Neural cell (in vitro differentiated cells): ENCODE measurements at regions not wholly inside any gene's neighbourhood (a gene's known extent, or its start where the extent isn't known, plus 50 kb on each side); places are given as distances from the start of the nearest gene placed in this dataset.

Source experiments
- H2AFZ ChIP-seq: fragments of 200-600, 300-800 bp; sonication (generic), shearing (Covaris generic); 2 replicates; pipeline ENCODE4 v1.6.0; 2014; ENCODE audit warnings: low read depth, mild to moderate bottlenecking, antibody characterized with exemption, low read length, moderate library complexity
- H3F3A ChIP-seq: fragments of 200-600 bp; shearing (Covaris generic); 2 replicates; pipeline ENCODE4 v1.6.1; 2016; ENCODE audit warnings: mild to moderate bottlenecking, moderate library complexity, mixed read lengths, antibody characterized with exemption, low read length; ENCODE audit not compliant: insufficient read depth, poor library complexity, severe bottlenecking
- H3K27ac ChIP-seq: fragments of 200-600, 300-800 bp; sonication (generic), shearing (Covaris generic); 2 replicates; pipeline ENCODE4 v1.5.1; 2014; ENCODE audit warnings: mild to moderate bottlenecking, low read length, moderate library complexity
- H3K27me3 ChIP-seq: fragments of 300-800, 200-600 bp; sonication (generic), shearing (Covaris generic); 2 replicates; pipeline ENCODE4 v1.6.0; 2014; ENCODE audit warnings: mild to moderate bottlenecking, low read depth, low read length, moderate library complexity; ENCODE audit not compliant: insufficient read depth
- H3K36me3 ChIP-seq: fragments of 300-800, 200-600 bp; sonication (generic), shearing (Covaris generic); 2 replicates; pipeline ENCODE4 v1.5.1; 2014; ENCODE audit warnings: mild to moderate bottlenecking, antibody characterized with exemption, low read length, moderate library complexity; ENCODE audit not compliant: insufficient read depth
- H3K4me2 ChIP-seq: fragments of 300-800, 200-600 bp; sonication (generic), shearing (Covaris generic); 2 replicates; pipeline ENCODE4 v1.6.0; 2014; ENCODE audit warnings: mild to moderate bottlenecking, low read length
- H3K4me3 ChIP-seq: fragments of 300-800, 200-600 bp; sonication (generic), shearing (Covaris generic); 2 replicates; pipeline ENCODE4 v1.5.1; 2014; ENCODE audit warnings: mild to moderate bottlenecking, low read length, moderate library complexity
- H3K79me2 ChIP-seq: fragments of 200-600 bp; shearing (Covaris generic); replicated peaks from 2 replicates; pipeline ENCODE4 v1.6.0; 2014; ENCODE audit warnings: mild to moderate bottlenecking, low read length, moderate library complexity; ENCODE audit not compliant: insufficient read depth
- H3K9ac ChIP-seq: fragments of 300-800, 200-600 bp; sonication (generic), shearing (Covaris generic); 2 replicates; pipeline ENCODE4 v1.6.1; 2016; ENCODE audit warnings: mild to moderate bottlenecking, low read length, mixed read lengths
- H3K9me2 ChIP-seq: fragments of 200-600 bp; shearing (Covaris generic); 2 replicates; pipeline ENCODE4 v1.6.1; 2016; ENCODE audit warnings: mild to moderate bottlenecking, low read length, mixed read lengths; ENCODE audit not compliant: insufficient read depth
- H3K9me3 ChIP-seq: fragments of 200-600, 300-800 bp; sonication (generic), shearing (Covaris generic); 2 replicates; pipeline ENCODE4 v1.6.1; 2016; ENCODE audit warnings: mild to moderate bottlenecking, mixed run types, low read length, moderate library complexity, mixed read lengths
- H4K20me1 ChIP-seq: fragments of 200-600 bp; shearing (Covaris generic); 2 replicates; pipeline ENCODE4 v1.6.1; 2016; ENCODE audit warnings: mild to moderate bottlenecking, mixed run types; ENCODE audit not compliant: insufficient read depth
- EP300 ChIP-seq: fragments of 450-650 bp; conservative IDR thresholded peaks from 2 replicates; pipeline ENCODE4 v1.6.1; 2014; ENCODE audit warnings: antibody characterized with exemption, mild to moderate bottlenecking, moderate library complexity; ENCODE audit not compliant: poor library complexity, severe bottlenecking
- EZH2 ChIP-seq: fragments of 200-600, 300-800 bp; shearing (Covaris generic), sonication (generic); IDR thresholded peaks from 2 replicates; pipeline ENCODE4 v1.6.1; 2014; ENCODE audit warnings: antibody characterized with exemption, low read length, borderline replicate concordance, mild to moderate bottlenecking; ENCODE audit not compliant: insufficient read depth, poor library complexity, severe bottlenecking
- MXI1 ChIP-seq: fragments of 450-650 bp; conservative IDR thresholded peaks from 2 replicates; pipeline ENCODE4 v1.6.1; 2014; ENCODE audit warnings: antibody characterized with exemption, mild to moderate bottlenecking; ENCODE audit not compliant: poor library complexity, severe bottlenecking
- POLR2AphosphoS5 ChIP-seq: IDR thresholded peaks from 2 replicates; pipeline ENCODE4 v1.6.1; 2012
- RAD21 ChIP-seq: fragments of 450-650 bp; conservative IDR thresholded peaks from 2 replicates; pipeline ENCODE4 v1.6.1; 2014; ENCODE audit warnings: antibody characterized with exemption, mild to moderate bottlenecking, moderate library complexity
- SMC3 ChIP-seq: fragments of 450-650 bp; conservative IDR thresholded peaks from 2 replicates; pipeline ENCODE4 v1.6.1; 2014; ENCODE audit warnings: antibody characterized with exemption, mild to moderate bottlenecking, moderate library complexity; ENCODE audit not compliant: poor library complexity
- TAF1 ChIP-seq: IDR thresholded peaks from 2 replicates; pipeline ENCODE4 v1.6.1; 2012; ENCODE audit warnings: low read depth
- TF ChIP-seq, protein P1 (sequence below): fragments of 450-650 bp; IDR thresholded peaks from 2 replicates; pipeline ENCODE4 v1.5.1; 2014; ENCODE audit warnings: antibody characterized with exemption, mild to moderate bottlenecking, moderate library complexity; ENCODE audit not compliant: poor library complexity, severe bottlenecking
- TF ChIP-seq, protein P2 (sequence below): IDR thresholded peaks from 2 replicates; pipeline ENCODE4 v1.6.1; 2012; ENCODE audit warnings: borderline replicate concordance

DNA sequence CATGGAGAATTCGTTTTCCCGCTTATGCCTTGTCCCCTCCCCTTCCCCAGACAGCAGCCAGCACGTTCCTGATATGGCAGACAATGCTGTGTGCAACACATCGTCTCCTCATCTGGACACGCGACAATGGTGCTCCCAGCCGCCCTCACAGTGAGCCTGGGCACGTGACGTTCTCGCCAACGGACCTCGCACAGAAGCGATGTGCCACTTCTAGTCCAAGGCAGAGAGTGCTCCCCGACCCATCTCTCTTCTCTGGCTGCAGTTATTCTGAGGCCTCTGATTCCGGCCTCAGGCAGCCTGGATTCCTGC, 505.4 kb downstream of the EIPR1 start:
- H3K36me3 ChIP-seq: no peaks in the 10 kb centered on the region
- no peak overlapping the region for H3K27ac ChIP-seq
- H3F3A ChIP-seq: no peaks in the 10 kb centered on the region
- no peaks in the 10 kb centered on the region for H3K27me3 ChIP-seq
- H3K4me3 ChIP-seq: no peak overlapping the region
- H3K4me2 ChIP-seq: no peak overlapping the region
- no peaks in the 10 kb centered on the region for H4K20me1 ChIP-seq
- no peak overlapping the region for H2AFZ ChIP-seq
- H3K79me2 ChIP-seq: no peaks in the 10 kb centered on the region
- no peak overlapping the region for H3K9ac ChIP-seq
- no peak for TF ChIP-seq SMC3
- TF ChIP-seq RAD21: no peak
- no peak for TF ChIP-seq EZH2
- H3K9me2 ChIP-seq: no peaks in the 10 kb centered on the region
- H3K9me3 ChIP-seq: no peaks in the 10 kb centered on the region

DNA sequence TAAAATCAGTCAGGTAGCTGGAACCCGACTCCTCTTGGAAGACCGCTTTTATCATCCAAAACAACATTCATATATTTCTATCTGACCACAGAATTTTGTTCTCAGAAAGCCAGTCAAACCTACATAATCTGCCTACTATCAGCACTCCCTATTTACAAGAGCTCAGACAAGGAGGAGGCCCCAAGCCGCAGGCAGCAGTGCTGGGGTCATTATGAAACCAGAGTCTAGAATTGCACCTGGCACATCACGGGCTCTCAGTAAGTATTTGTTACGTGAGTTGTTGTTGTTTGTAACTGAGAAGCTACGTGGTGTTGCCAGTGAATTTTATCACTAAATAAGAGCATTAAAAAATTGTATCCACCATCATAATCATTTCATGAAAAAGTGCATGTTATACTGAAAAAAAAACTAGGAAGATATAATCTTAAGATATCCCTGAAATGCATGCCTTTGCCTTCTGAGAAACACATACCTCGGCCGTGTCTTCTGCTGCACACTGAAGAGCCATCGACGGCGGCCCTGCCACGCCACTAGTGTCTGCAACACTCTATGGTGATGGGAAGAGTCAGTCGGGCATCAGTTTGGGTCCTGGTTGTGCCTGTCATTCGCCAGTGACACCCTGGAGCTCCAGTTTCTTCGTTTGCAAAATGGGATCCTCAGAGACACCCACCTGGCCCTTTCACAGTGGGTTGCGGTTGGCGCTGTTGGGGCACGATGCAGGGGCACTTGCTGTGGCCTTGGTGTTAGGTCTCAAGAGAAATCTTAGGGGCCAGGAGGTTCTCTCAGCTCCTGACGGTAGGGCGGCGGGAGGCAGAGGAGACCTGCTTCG, 505.9 kb downstream of the EIPR1 start:
- Histone ChIP-seq H2AFZ (no peak overlapping the region), H3K36me3 (no peaks in the 10 kb centered on the region), H3K4me2 (no peak overlapping the region), H3K4me3 (no peak overlapping the region), H3K9me3 (no peaks in the 10 kb centered on the region), H3K27ac (no peak overlapping the region), H3K79me2 (no peaks in the 10 kb centered on the region), H3F3A (no peaks in the 10 kb centered on the region), H4K20me1 (no peaks in the 10 kb centered on the region), H3K27me3 (no peaks in the 10 kb centered on the region), H3K9me2 (no peaks in the 10 kb centered on the region), H3K9ac (no peak overlapping the region)
- TF ChIP-seq EP300 (no peak), TAF1 (no peak), RAD21 (no peak), MXI1 (no peak), EZH2 (no peak), SMC3 (no peak), POLR2AphosphoS5 (no peak)
- TF ChIP-seq, protein P1, sequence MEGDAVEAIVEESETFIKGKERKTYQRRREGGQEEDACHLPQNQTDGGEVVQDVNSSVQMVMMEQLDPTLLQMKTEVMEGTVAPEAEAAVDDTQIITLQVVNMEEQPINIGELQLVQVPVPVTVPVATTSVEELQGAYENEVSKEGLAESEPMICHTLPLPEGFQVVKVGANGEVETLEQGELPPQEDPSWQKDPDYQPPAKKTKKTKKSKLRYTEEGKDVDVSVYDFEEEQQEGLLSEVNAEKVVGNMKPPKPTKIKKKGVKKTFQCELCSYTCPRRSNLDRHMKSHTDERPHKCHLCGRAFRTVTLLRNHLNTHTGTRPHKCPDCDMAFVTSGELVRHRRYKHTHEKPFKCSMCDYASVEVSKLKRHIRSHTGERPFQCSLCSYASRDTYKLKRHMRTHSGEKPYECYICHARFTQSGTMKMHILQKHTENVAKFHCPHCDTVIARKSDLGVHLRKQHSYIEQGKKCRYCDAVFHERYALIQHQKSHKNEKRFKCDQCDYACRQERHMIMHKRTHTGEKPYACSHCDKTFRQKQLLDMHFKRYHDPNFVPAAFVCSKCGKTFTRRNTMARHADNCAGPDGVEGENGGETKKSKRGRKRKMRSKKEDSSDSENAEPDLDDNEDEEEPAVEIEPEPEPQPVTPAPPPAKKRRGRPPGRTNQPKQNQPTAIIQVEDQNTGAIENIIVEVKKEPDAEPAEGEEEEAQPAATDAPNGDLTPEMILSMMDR: no peak
- TF ChIP-seq, protein P2, sequence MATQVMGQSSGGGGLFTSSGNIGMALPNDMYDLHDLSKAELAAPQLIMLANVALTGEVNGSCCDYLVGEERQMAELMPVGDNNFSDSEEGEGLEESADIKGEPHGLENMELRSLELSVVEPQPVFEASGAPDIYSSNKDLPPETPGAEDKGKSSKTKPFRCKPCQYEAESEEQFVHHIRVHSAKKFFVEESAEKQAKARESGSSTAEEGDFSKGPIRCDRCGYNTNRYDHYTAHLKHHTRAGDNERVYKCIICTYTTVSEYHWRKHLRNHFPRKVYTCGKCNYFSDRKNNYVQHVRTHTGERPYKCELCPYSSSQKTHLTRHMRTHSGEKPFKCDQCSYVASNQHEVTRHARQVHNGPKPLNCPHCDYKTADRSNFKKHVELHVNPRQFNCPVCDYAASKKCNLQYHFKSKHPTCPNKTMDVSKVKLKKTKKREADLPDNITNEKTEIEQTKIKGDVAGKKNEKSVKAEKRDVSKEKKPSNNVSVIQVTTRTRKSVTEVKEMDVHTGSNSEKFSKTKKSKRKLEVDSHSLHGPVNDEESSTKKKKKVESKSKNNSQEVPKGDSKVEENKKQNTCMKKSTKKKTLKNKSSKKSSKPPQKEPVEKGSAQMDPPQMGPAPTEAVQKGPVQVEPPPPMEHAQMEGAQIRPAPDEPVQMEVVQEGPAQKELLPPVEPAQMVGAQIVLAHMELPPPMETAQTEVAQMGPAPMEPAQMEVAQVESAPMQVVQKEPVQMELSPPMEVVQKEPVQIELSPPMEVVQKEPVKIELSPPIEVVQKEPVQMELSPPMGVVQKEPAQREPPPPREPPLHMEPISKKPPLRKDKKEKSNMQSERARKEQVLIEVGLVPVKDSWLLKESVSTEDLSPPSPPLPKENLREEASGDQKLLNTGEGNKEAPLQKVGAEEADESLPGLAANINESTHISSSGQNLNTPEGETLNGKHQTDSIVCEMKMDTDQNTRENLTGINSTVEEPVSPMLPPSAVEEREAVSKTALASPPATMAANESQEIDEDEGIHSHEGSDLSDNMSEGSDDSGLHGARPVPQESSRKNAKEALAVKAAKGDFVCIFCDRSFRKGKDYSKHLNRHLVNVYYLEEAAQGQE: no peak
